IMR-90 (cell line): ENCODE measurements at regions not wholly inside any gene's neighbourhood (a gene's known extent, or its start where the extent isn't known, plus 50 kb on each side); places are given as distances from the start of the nearest gene placed in this dataset.

Source experiments
- ATAC-seq: fragments of 200-7000 bp; cut with Tn5 transposase; 2 replicates; pipeline ENCODE4 v1.9.1; 2020; ENCODE audit warnings: low read depth, mild to moderate bottlenecking, moderate library complexity
- BruUV-seq: library from RNA; stranded (reverse); fragments of 400-500 nt; replicated peaks from 2 replicates; lab custom pipeline; 2021; lab: Mats Ljungman, UMichigan
- CTCF ChIA-PET: fragments of 300-600 bp; formaldehyde crosslinking; extraction: SDS; loops from one replicate; lab custom pipeline; 2021; ENCODE audit warnings: antibody characterized with exemption; lab: Yijun Ruan, JAX
- POLR2A ChIA-PET: fragments of 300-600 bp; sonication (Branson Sonifier 250); formaldehyde crosslinking; loops from one replicate; lab custom pipeline; 2022; ENCODE audit warnings: antibody characterized with exemption; ENCODE audit not compliant: unreplicated experiment; lab: Charles Lee
- DNase-seq: peaks from one replicate; pipeline ENCODE4 v3.0.0; 2013
- H2AFZ ChIP-seq: replicated peaks from 2 replicates; pipeline ENCODE3; 2013; ENCODE audit warnings: low read length, mild to moderate bottlenecking; ENCODE audit not compliant: poor library complexity
- H2AK5ac ChIP-seq: 2 replicates; pipeline ENCODE4 v1.6.1; 2013; ENCODE audit warnings: low read depth, low read length, inconsistent platforms
- H2AK9ac ChIP-seq: replicated peaks from 2 replicates; pipeline ENCODE3; 2013; ENCODE audit warnings: mild to moderate bottlenecking, low read depth, low read length, moderate library complexity; ENCODE audit not compliant: poor library complexity
- H2BK120ac ChIP-seq: 2 replicates; pipeline ENCODE4 v1.6.1; 2013; ENCODE audit warnings: low read depth, low read length, inconsistent platforms
- H2BK15ac ChIP-seq: 3 replicates; pipeline ENCODE4 v1.6.1; 2013; ENCODE audit warnings: low read depth, low read length, inconsistent platforms
- H2BK20ac ChIP-seq: 2 replicates; pipeline ENCODE4 v1.6.1; 2013; ENCODE audit warnings: low read depth, mild to moderate bottlenecking, inconsistent platforms, low read length, moderate library complexity
- H2BK5ac ChIP-seq: 2 replicates; pipeline ENCODE4 v1.6.1; 2013; ENCODE audit warnings: mild to moderate bottlenecking, low read depth, low read length, inconsistent platforms; ENCODE audit not compliant: poor library complexity, severe bottlenecking
- H3K14ac ChIP-seq: replicated peaks from 2 replicates; pipeline ENCODE4 v1.6.1; 2013; ENCODE audit warnings: low read depth, low read length, inconsistent platforms
- H3K18ac ChIP-seq: 2 replicates; pipeline ENCODE4 v1.6.1; 2013; ENCODE audit warnings: low read depth, low read length, control low read depth
- H3K23ac ChIP-seq: 2 replicates; pipeline ENCODE4 v1.6.1; 2013; ENCODE audit warnings: low read depth, low read length, inconsistent platforms
- H3K27ac ChIP-seq: 2 replicates; pipeline ENCODE4 v1.5.1; 2013; ENCODE audit warnings: mild to moderate bottlenecking, control low read depth, low read length; ENCODE audit not compliant: insufficient read depth
- H3K27me3 ChIP-seq: 2 replicates; pipeline ENCODE4 v1.6.1; 2013; ENCODE audit warnings: low read length; ENCODE audit not compliant: control insufficient read depth, insufficient read depth
- H3K36me3 ChIP-seq: 2 replicates; pipeline ENCODE4 v1.6.1; 2013; ENCODE audit warnings: low read length, mixed read lengths; ENCODE audit not compliant: control insufficient read depth, insufficient read depth
- H3K4ac ChIP-seq: 2 replicates; pipeline ENCODE4 v1.6.1; 2013; ENCODE audit warnings: low read depth, low read length, inconsistent platforms
- H3K4me1 ChIP-seq: 2 replicates; pipeline ENCODE4 v1.6.1; 2013; ENCODE audit warnings: low read length, mixed read lengths; ENCODE audit not compliant: control insufficient read depth, insufficient read depth
- H3K4me2 ChIP-seq: 2 replicates; pipeline ENCODE4 v1.6.1; 2013; ENCODE audit warnings: low read depth, mild to moderate bottlenecking, control low read depth, low read length, moderate library complexity
- H3K4me3 ChIP-seq: 2 replicates; pipeline ENCODE4 v1.5.1; 2013; ENCODE audit warnings: low read depth, mild to moderate bottlenecking, control low read depth, low read length, moderate library complexity; ENCODE audit not compliant: insufficient read depth
- H3K56ac ChIP-seq: 2 replicates; pipeline ENCODE4 v1.6.1; 2013; ENCODE audit warnings: low read length, inconsistent platforms; ENCODE audit not compliant: insufficient read depth; ENCODE audit errors: extremely low read depth
- H3K79me1 ChIP-seq, 2 experiments: 2 replicates each; pipeline ENCODE4 v1.6.1; 2013; ENCODE audit warnings: low read length in 2 of 2, inconsistent platforms in 1 of 2, low read depth in 1 of 2
- H3K9ac ChIP-seq: 2 replicates; pipeline ENCODE4 v1.6.1; 2013; ENCODE audit warnings: low read depth, low read length, control low read depth
- H3K9me1 ChIP-seq: 2 replicates; pipeline ENCODE4 v1.6.1; 2013; ENCODE audit warnings: low read length, inconsistent platforms; ENCODE audit not compliant: insufficient read depth
- H3K9me3 ChIP-seq: 2 replicates; pipeline ENCODE4 v1.6.1; 2013; ENCODE audit warnings: low read length; ENCODE audit not compliant: control insufficient read depth, insufficient read depth
- H4K20me1 ChIP-seq: 2 replicates; pipeline ENCODE4 v1.6.1; 2013; ENCODE audit warnings: low read length, inconsistent platforms; ENCODE audit not compliant: insufficient read depth
- H4K5ac ChIP-seq: 2 replicates; pipeline ENCODE4 v1.6.1; 2013; ENCODE audit warnings: mild to moderate bottlenecking, low read depth, low read length, control low read depth
- H4K8ac ChIP-seq, 2 experiments: 2 replicates each; pipeline ENCODE4 v1.6.1; 2013; ENCODE audit warnings: low read depth in 2 of 2, low read length in 2 of 2, control low read depth in 1 of 2, inconsistent platforms in 1 of 2
- H4K91ac ChIP-seq: 2 replicates; pipeline ENCODE4 v1.6.1; 2013; ENCODE audit warnings: low read depth, low read length, inconsistent platforms; ENCODE audit not compliant: insufficient read depth
- BHLHE40 ChIP-seq: fragments of 150-350 bp; IDR thresholded peaks from 2 replicates; pipeline ENCODE4 v1.6.1; 2016; ENCODE audit warnings: mild to moderate bottlenecking, low read depth, low read length
- CEBPB ChIP-seq: IDR thresholded peaks from 2 replicates; pipeline ENCODE4 v1.6.1; 2012; ENCODE audit warnings: low read depth, low read length, improper control_type of control experiment
- CHD1 ChIP-seq: IDR thresholded peaks from 2 replicates; pipeline ENCODE4 v1.6.1; 2012; ENCODE audit warnings: low read depth, low read length, improper control_type of control experiment
- CTCF ChIP-seq: conservative IDR thresholded peaks from 2 replicates; pipeline ENCODE4 v1.5.1; 2012; ENCODE audit warnings: mild to moderate bottlenecking, low read depth, low read length, improper control_type of control experiment
- ELK1 ChIP-seq: fragments of 150-350 bp; IDR thresholded peaks from 2 replicates; pipeline ENCODE4 v1.6.1; 2016; ENCODE audit warnings: low read depth, mild to moderate bottlenecking, low read length, moderate library complexity, borderline replicate concordance
- FOS ChIP-seq: fragments of 150-350 bp; IDR thresholded peaks from 2 replicates; pipeline ENCODE4 v1.6.1; 2016; ENCODE audit warnings: low read depth, low read length
- MAZ ChIP-seq: IDR thresholded peaks from 2 replicates; pipeline ENCODE4 v1.6.1; 2012; ENCODE audit warnings: low read depth, mild to moderate bottlenecking, low read length, improper control_type of control experiment, moderate library complexity, borderline replicate concordance
- MXI1 ChIP-seq: IDR thresholded peaks from 2 replicates; pipeline ENCODE4 v1.6.1; 2012; ENCODE audit warnings: low read depth, mild to moderate bottlenecking, low read length, moderate library complexity, borderline replicate concordance
- NFE2L2 ChIP-seq: fragments of 150-350 bp; IDR thresholded peaks from 2 replicates; pipeline ENCODE4 v1.6.1; 2016; ENCODE audit warnings: low read depth, mild to moderate bottlenecking, low read length
- POLR2A ChIP-seq: IDR thresholded peaks from 2 replicates; pipeline ENCODE4 v1.6.1; 2012; ENCODE audit warnings: mild to moderate bottlenecking, low read depth, low read length
- RAD21 ChIP-seq: IDR thresholded peaks from 2 replicates; pipeline ENCODE4 v1.6.1; 2012; ENCODE audit warnings: low read length, improper control_type of control experiment
- RCOR1 ChIP-seq: IDR thresholded peaks from 2 replicates; pipeline ENCODE4 v1.6.1; 2012; ENCODE audit warnings: mild to moderate bottlenecking, low read length, improper control_type of control experiment; ENCODE audit not compliant: insufficient replicate concordance
- RFX5 ChIP-seq: IDR thresholded peaks from 2 replicates; pipeline ENCODE4 v1.8.0; 2012; ENCODE audit warnings: low read depth, mild to moderate bottlenecking, low read length, moderate library complexity
- SMC3 ChIP-seq: fragments of 150-350 bp; IDR thresholded peaks from 2 replicates; pipeline ENCODE4 v1.6.1; 2016; ENCODE audit warnings: low read depth, mild to moderate bottlenecking, antibody characterized with exemption, low read length, moderate library complexity
- USF2 ChIP-seq: fragments of 150-350 bp; IDR thresholded peaks from 2 replicates; pipeline ENCODE4 v1.6.1; 2017; ENCODE audit warnings: mild to moderate bottlenecking, antibody characterized with exemption, low read length, low read depth
- WGBS, 2 experiments: methylation state at CpG; one replicate each; pipeline versions ENCODE4 v1.1.5 to v1.1.7; 2013; ENCODE audit warnings: missing lambda C conversion rate in 2 of 2; ENCODE audit not compliant: insufficient read length in 1 of 2; ENCODE audit errors: extremely low coverage in 2 of 2; 5-methylcytosine and 5-hydroxymethylcytosine counted together
- dilution Hi-C: fragments of 300-500 bp; cut with HindIII; formaldehyde crosslinking; loops from one replicate; pipeline ENCODE4 v1.14.3; 2018; ENCODE audit warnings: low sequenced_read_pairs; ENCODE audit not compliant: unreplicated experiment
- in situ Hi-C: fragments of 300-500 bp; cut with MboI; formaldehyde crosslinking; loops from 3 replicates; pipeline ENCODE4 v1.14.3; 2019; ENCODE audit warnings: low sequenced_read_pairs, inconsistent platforms, mixed read lengths
- intact Hi-C: fragments of 100-400 bp; cut with micrococcal nuclease; formaldehyde crosslinking; loops from 2 replicates; pipeline ENCODE4 v1.10.0; 2022

- peaks cover 61% of the 10 kb centered on the region for H3K27me3 ChIP-seq
- H3K36me3 ChIP-seq: no peaks in the 10 kb centered on the region
- no peak overlapping the region for H3K56ac ChIP-seq
- H2BK120ac ChIP-seq: no peak overlapping the region
- no peak overlapping the region for H3K9ac ChIP-seq
- H3K9me1 ChIP-seq: no peaks in the 10 kb centered on the region
- ChIA-PET CTCF (no interaction called here), POLR2A (no interaction called here)
- no peak overlapping the region for H2AFZ ChIP-seq
- in situ Hi-C loops: no loop called here
- DNase-seq (no peak), ATAC-seq (no peak)
- intact Hi-C loops: no loop called here
- H3K14ac ChIP-seq: no peak overlapping the region
- H4K20me1 ChIP-seq: no peaks in the 10 kb centered on the region
- no peak overlapping the region for H2AK9ac ChIP-seq
- H2BK5ac ChIP-seq: no peak overlapping the region
- H3K4me3 ChIP-seq: no peak overlapping the region
- H3K9me3 ChIP-seq: peaks cover 10% of the 10 kb centered on the region
- no peak overlapping the region for H2AK5ac ChIP-seq
- TF ChIP-seq NFE2L2 (no peak), MXI1 (no peak), RFX5 (no peak), BHLHE40 (no peak), USF2 (no peak), CTCF (no peak), RCOR1 (no peak), MAZ (no peak), CEBPB (no peak), RAD21 (no peak), ELK1 (no peak), SMC3 (no peak), CHD1 (no peak), POLR2A (no peak), FOS (no peak)
- H2BK15ac ChIP-seq: no peak overlapping the region
- no peak overlapping the region for H4K91ac ChIP-seq
- H4K8ac ChIP-seq: no peak overlapping the region
- dilution Hi-C loops: no loop called here
- H3K4me2 ChIP-seq: no peak overlapping the region
- no peaks in the 10 kb centered on the region for H3K79me1 ChIP-seq
- H3K4me1 ChIP-seq: no peaks in the 10 kb centered on the region
- H2BK20ac ChIP-seq: no peak overlapping the region
- BruUV-seq: no TSS peak
- H3K4ac ChIP-seq: no peak overlapping the region
- no peak overlapping the region for H3K23ac ChIP-seq
- H4K5ac ChIP-seq: no peak overlapping the region
- H3K18ac ChIP-seq: no peak overlapping the region
- no peak overlapping the region for H3K27ac ChIP-seq
- WGBS, 2 experiments: 48% methylated on average over 7 of the region's 11 CpGs; no CpG with 5 or more reads in 1 of the 2 experiments
Measured at GRCh38 chr9:126219648-126220063, 107.0 kb upstream of the MVB12B start.
